ENCODE measurements at regions not wholly inside any gene's neighbourhood (a gene's known extent, or its start where the extent isn't known, plus 50 kb on each side); places are given as distances from the start of the nearest gene placed in this dataset.

DNA sequence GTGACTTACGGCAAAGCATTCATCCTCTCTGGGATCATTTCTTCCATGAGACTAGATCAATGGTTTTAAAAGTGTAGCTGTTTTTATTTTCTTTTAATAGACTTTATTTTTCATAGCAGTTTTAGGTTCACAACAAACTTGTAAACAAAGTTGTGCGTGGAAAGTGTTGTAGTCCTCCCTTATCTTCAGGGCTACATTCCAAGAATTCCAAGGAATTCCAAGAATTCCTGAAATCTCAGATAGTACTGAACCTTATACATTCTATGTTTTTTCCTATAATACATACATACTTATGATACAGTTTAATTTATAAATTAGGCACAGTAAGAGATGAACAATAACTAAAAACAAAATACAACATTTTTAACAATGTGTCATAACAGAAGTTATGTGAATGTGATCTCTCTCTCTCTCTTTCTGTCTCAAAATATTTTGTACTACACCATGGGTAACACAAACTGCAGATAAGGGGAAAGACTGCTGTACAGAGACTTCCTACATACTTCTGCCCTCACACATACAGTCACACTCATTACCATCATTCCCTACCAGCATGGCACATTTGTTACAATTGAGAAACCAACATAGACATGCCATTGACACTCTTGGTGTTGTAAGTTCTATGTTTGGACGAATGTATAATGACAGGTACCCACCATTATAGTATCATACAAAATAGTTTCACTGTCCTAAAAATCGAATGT lies 1933.2 kb upstream of the WWC1 start:
- Histone ChIP-seq H2AFZ (ENCODE audit: low read length) (no peak overlapping the region), H3K27me3 (ENCODE audit: control insufficient read depth in 1 of 2, insufficient read depth in 2 of 2, low read length in 2 of 2) (no peaks in the 10 kb centered on the region), H3K9ac (ENCODE audit: insufficient read depth, low read depth, low read length) (no peak overlapping the region), H3K27ac (ENCODE audit: extremely low read length, insufficient read depth, low read length) (no peak overlapping the region), H3K4me2 (ENCODE audit: low read depth, low read length) (no peak overlapping the region), H3K79me2 (ENCODE audit: insufficient read depth, low read length) (no peaks in the 10 kb centered on the region), H3K9me3 (ENCODE audit: low read length) (peaks cover 83% of the 10 kb centered on the region), H4K20me1 (ENCODE audit: insufficient read depth, low read length) (no peaks in the 10 kb centered on the region), H3K4me3 (replicated peaks in 1 of 3; ENCODE audit: insufficient read depth in 1 of 3, low read depth in 2 of 3, low read length in 3 of 3) (no peak overlapping the region), H3K4me1 (ENCODE audit: insufficient read depth, low read length) (no peaks in the 10 kb centered on the region), H3K36me3 (replicated peaks in 1 of 2; ENCODE audit: control insufficient read depth in 1 of 2, insufficient read depth in 2 of 2, low read length in 2 of 2) (no peaks in the 10 kb centered on the region)
- intact Hi-C loops (cut with micrococcal nuclease; ENCODE audit: unreplicated experiment) (no loop called here), in situ Hi-C loops (cut with HindIII; ENCODE audit: extremely low pct_ligation_motif_present, low pct_unique_long_range_greater_than_20kb) (no loop called here)
- FAIRE-seq (no peak), ATAC-seq (no peak), DNase-seq (ENCODE audit: low spot score) (no peak)
- ChIA-PET CTCF (ENCODE audit: low intra/inter-chr PET ratio, low total read pairs) (no interaction called here), POLR2A (no interaction called here)
- no TSS peak for BruUV-seq (replicated peaks)
- WGBS (ENCODE audit: low lambda C conversion rate) = 13% methylated on average over 4 of the region's 4 CpGs
- TF ChIP-seq, protein P1, sequence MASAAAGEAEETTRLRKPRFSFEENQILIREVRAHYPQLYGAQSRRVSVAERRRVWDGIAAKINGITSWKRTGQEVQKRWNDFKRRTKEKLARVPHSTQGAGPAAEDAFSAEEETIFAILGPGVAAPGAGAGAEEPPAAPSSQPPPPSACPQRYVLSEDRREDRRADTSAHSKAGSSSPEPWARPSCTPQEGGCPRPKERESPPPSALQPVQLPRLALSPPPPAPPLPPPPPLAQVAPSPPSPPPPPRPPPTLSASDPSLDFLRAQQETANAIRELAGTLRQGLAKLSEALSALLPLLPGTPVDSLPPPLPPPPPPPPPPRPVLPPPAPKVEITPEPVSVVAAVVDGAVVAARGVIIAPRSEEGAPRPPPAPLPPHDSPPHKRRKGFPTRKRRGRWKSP (CRISPR knock-in tag; IDR thresholded peaks at IDR 0.05) = no peak
- TF ChIP-seq FOXK2 (IDR thresholded peaks at IDR 0.05) (no peak), ZNF232 (CRISPR knock-in tag; IDR thresholded peaks at IDR 0.05; ENCODE audit: borderline replicate concordance) (no peak), ZNF333 (CRISPR knock-in tag; IDR thresholded peaks at IDR 0.05; ENCODE audit: borderline replicate concordance) (no peak)

DNA sequence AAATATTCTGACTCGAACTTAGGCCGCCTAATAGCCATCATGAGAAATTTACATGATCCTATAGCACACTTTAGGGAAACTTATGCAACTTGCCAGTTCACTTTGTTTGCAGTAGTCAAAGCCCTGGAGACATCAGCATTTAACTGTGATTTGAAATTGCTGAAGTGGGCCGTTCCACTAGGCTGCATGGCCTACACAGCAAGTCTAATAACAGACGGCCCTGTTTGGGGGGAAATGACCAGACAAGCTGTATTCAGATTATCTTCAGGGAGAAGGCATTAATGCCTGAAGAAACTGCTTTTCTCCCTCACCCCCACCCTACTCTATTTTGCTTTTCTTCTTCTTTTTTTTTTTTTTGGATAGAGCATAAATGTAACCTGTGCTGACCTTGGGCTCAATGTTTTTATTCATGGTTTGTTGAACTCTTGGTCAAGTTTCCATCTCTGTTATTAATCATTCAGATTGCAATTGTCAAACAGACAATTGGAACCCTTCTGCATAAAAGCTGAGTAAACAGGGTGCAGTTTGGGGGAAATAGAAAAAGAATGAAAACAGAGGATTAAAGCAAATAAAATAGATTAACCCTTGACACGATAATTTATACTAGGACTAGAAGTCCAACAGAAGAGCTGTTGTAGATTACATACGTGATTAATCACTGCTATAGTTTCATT lies 1928.2 kb upstream of the WWC1 start:
- in situ Hi-C loops (cut with HindIII; ENCODE audit: extremely low pct_ligation_motif_present, low pct_unique_long_range_greater_than_20kb) (no loop called here), intact Hi-C loops (cut with micrococcal nuclease; ENCODE audit: unreplicated experiment) (no loop called here)
- Histone ChIP-seq H4K20me1 (ENCODE audit: insufficient read depth, low read length) (no peaks in the 10 kb centered on the region), H3K4me2 (ENCODE audit: low read depth, low read length) (no peak overlapping the region), H2AFZ (ENCODE audit: low read length) (no peak overlapping the region), H3K27me3 (ENCODE audit: control insufficient read depth in 1 of 2, insufficient read depth in 2 of 2, low read length in 2 of 2) (no peaks in the 10 kb centered on the region), H3K27ac (ENCODE audit: extremely low read length, insufficient read depth, low read length) (no peak overlapping the region), H3K4me1 (ENCODE audit: insufficient read depth, low read length) (no peaks in the 10 kb centered on the region), H3K4me3 (replicated peaks in 1 of 3; ENCODE audit: insufficient read depth in 1 of 3, low read depth in 2 of 3, low read length in 3 of 3) (no peak overlapping the region), H3K79me2 (ENCODE audit: insufficient read depth, low read length) (no peaks in the 10 kb centered on the region), H3K36me3 (replicated peaks in 1 of 2; ENCODE audit: control insufficient read depth in 1 of 2, insufficient read depth in 2 of 2, low read length in 2 of 2) (no peaks in the 10 kb centered on the region), H3K9ac (ENCODE audit: insufficient read depth, low read depth, low read length) (no peak overlapping the region), H3K9me3 (ENCODE audit: low read length) (peaks cover 79% of the 10 kb centered on the region)
- POLR2A ChIA-PET = no interaction called here
- no peak for TF ChIP-seq KLF16 (CRISPR knock-in tag; IDR thresholded peaks at IDR 0.05)
- no peak for TF ChIP-seq ZNF30 (CRISPR knock-in tag; IDR thresholded peaks at IDR 0.05)
- TF ChIP-seq, protein P2, sequence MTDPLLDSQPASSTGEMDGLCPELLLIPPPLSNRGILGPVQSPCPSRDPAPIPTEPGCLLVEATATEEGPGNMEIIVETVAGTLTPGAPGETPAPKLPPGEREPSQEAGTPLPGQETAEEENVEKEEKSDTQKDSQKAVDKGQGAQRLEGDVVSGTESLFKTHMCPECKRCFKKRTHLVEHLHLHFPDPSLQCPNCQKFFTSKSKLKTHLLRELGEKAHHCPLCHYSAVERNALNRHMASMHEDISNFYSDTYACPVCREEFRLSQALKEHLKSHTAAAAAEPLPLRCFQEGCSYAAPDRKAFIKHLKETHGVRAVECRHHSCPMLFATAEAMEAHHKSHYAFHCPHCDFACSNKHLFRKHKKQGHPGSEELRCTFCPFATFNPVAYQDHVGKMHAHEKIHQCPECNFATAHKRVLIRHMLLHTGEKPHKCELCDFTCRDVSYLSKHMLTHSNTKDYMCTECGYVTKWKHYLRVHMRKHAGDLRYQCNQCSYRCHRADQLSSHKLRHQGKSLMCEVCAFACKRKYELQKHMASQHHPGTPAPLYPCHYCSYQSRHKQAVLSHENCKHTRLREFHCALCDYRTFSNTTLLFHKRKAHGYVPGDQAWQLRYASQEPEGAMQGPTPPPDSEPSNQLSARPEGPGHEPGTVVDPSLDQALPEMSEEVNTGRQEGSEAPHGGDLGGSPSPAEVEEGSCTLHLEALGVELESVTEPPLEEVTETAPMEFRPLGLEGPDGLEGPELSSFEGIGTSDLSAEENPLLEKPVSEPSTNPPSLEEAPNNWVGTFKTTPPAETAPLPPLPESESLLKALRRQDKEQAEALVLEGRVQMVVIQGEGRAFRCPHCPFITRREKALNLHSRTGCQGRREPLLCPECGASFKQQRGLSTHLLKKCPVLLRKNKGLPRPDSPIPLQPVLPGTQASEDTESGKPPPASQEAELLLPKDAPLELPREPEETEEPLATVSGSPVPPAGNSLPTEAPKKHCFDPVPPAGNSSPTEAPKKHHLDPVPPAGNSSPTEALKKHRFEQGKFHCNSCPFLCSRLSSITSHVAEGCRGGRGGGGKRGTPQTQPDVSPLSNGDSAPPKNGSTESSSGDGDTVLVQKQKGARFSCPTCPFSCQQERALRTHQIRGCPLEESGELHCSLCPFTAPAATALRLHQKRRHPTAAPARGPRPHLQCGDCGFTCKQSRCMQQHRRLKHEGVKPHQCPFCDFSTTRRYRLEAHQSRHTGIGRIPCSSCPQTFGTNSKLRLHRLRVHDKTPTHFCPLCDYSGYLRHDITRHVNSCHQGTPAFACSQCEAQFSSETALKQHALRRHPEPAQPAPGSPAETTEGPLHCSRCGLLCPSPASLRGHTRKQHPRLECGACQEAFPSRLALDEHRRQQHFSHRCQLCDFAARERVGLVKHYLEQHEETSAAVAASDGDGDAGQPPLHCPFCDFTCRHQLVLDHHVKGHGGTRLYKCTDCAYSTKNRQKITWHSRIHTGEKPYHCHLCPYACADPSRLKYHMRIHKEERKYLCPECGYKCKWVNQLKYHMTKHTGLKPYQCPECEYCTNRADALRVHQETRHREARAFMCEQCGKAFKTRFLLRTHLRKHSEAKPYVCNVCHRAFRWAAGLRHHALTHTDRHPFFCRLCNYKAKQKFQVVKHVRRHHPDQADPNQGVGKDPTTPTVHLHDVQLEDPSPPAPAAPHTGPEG (CRISPR knock-in tag; IDR thresholded peaks at IDR 0.05) = no peak
- no peak for TF ChIP-seq ZNF564 (CRISPR knock-in tag; IDR thresholded peaks at IDR 0.05)
- TF ChIP-seq NR2F2 (IDR thresholded peaks at IDR 0.05; ENCODE audit: borderline replicate concordance, low read depth) = no peak
- no peak for TF ChIP-seq KLF13 (CRISPR knock-in tag; IDR thresholded peaks at IDR 0.05)
- no peak for TF ChIP-seq ZNF598 (CRISPR knock-in tag; IDR thresholded peaks at IDR 0.05; ENCODE audit: borderline replicate concordance)
- DNase-seq (ENCODE audit: low spot score) (no peak), ATAC-seq (no peak), FAIRE-seq (no peak)
- no TSS peak for BruUV-seq (replicated peaks)
- WGBS (ENCODE audit: low lambda C conversion rate) = 5% methylated on average over 3 of the region's 6 CpGs
- CTCF ChIA-PET (ENCODE audit: low intra/inter-chr PET ratio, low total read pairs) = no interaction called here
